ENCODE measurements at regions not wholly inside any gene's neighbourhood (a gene's known extent, or its start where the extent isn't known, plus 50 kb on each side); places are given as distances from the start of the nearest gene placed in this dataset.

- intact Hi-C loops (cut with micrococcal nuclease): no loop called here
- Mint-ChIP-seq H3K27me3 (no peaks in the 10 kb centered on the region), H3K4me1 (no peaks in the 10 kb centered on the region), H3K4me3 (no peak overlapping the region), H3K9me3 (no peaks in the 10 kb centered on the region), H3K27ac (no peak overlapping the region), H3K36me3 (ENCODE audit: low read depth) (no peaks in the 10 kb centered on the region)
- CTCF ChIA-PET: no interaction called here
- TF ChIP-seq, protein P1, sequence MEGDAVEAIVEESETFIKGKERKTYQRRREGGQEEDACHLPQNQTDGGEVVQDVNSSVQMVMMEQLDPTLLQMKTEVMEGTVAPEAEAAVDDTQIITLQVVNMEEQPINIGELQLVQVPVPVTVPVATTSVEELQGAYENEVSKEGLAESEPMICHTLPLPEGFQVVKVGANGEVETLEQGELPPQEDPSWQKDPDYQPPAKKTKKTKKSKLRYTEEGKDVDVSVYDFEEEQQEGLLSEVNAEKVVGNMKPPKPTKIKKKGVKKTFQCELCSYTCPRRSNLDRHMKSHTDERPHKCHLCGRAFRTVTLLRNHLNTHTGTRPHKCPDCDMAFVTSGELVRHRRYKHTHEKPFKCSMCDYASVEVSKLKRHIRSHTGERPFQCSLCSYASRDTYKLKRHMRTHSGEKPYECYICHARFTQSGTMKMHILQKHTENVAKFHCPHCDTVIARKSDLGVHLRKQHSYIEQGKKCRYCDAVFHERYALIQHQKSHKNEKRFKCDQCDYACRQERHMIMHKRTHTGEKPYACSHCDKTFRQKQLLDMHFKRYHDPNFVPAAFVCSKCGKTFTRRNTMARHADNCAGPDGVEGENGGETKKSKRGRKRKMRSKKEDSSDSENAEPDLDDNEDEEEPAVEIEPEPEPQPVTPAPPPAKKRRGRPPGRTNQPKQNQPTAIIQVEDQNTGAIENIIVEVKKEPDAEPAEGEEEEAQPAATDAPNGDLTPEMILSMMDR (IDR thresholded peaks at IDR 0.05): no peak
- DNase-seq (no peak), ATAC-seq (ENCODE audit: low read depth) (no peak)
- POLR2A ChIA-PET: no interaction called here
Observed at GRCh38 chr3:3503411-3503810, 295.8 kb upstream of the LRRN1 start.

GRCh38 chr3:3499987-3500386, 299.2 kb upstream of the LRRN1 start:
- TF ChIP-seq, protein P1 (IDR thresholded peaks at IDR 0.05): no peak
- intact Hi-C loops (cut with micrococcal nuclease): no loop called here
- Mint-ChIP-seq H3K4me3 (no peak overlapping the region), H3K27ac (no peak overlapping the region), H3K36me3 (ENCODE audit: low read depth) (no peaks in the 10 kb centered on the region), H3K4me1 (no peaks in the 10 kb centered on the region), H3K27me3 (no peaks in the 10 kb centered on the region), H3K9me3 (no peaks in the 10 kb centered on the region)
- CTCF ChIA-PET: no interaction called here
- ATAC-seq (ENCODE audit: low read depth): no peak
- POLR2A ChIA-PET: no interaction called here
- DNase-seq: no peak

DNA sequence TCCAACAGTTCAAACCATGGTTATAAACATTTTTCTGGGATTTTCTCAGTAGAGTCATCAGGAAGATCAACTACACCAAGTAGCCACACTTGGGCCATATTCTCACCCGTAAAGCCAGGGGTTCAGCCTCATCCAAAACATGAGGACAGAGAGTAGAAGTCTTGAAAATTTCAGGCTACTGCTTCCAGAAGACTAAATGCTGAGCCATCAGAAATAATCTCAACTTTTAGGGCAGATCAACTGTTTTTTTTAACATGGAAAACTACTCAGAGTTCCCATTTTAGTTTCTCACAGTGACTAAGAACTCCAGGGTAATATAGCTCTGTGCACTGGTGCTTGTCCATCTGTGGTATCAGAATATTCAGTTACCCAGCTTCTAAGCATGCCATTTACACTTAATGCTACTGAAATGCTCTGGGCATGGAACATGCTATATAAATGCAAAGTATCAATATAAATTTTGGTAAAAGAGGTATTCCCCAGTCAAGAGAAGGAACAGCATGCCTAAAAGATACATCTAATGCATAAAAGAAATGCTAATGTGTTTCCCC, 300.1 kb upstream of the LRRN1 start:
- no peaks in the 10 kb centered on the region for H3K4me1 Mint-ChIP-seq
- CTCF ChIA-PET: interaction anchor here (0.6 kb wide), 1 partner anchor 772 kb away, joined by 3 read pairs; no protein-coding TSS in a partner anchor
- POLR2A ChIA-PET: no interaction called here
- intact Hi-C loops (cut with micrococcal nuclease): no loop called here
- no peak overlapping the region for H3K4me3 Mint-ChIP-seq
- H3K27me3 Mint-ChIP-seq: no peaks in the 10 kb centered on the region
- ATAC-seq (ENCODE audit: low read depth) (no peak), DNase-seq (no peak)
- H3K36me3 Mint-ChIP-seq (ENCODE audit: low read depth): no peaks in the 10 kb centered on the region
- H3K9me3 Mint-ChIP-seq: no peaks in the 10 kb centered on the region
- no peak overlapping the region for H3K27ac Mint-ChIP-seq
- TF ChIP-seq, protein P1 (IDR thresholded peaks at IDR 0.05): no peak

GRCh38 chr3:3495611-3496010, 303.6 kb upstream of the LRRN1 start:
- Mint-ChIP-seq H3K9me3 (peaks cover 5% of the 10 kb centered on the region), H3K4me1 (no peaks in the 10 kb centered on the region), H3K27me3 (peaks cover 2% of the 10 kb centered on the region), H3K27ac (no peak overlapping the region), H3K36me3 (ENCODE audit: low read depth) (no peaks in the 10 kb centered on the region), H3K4me3 (no peak overlapping the region)
- ChIA-PET POLR2A (no interaction called here), CTCF (no interaction called here)
- DNase-seq: no peak
- no peak for ATAC-seq (ENCODE audit: low read depth)
- intact Hi-C loops (cut with micrococcal nuclease): no loop called here
- TF ChIP-seq, protein P1 (IDR thresholded peaks at IDR 0.05): no peak

DNA sequence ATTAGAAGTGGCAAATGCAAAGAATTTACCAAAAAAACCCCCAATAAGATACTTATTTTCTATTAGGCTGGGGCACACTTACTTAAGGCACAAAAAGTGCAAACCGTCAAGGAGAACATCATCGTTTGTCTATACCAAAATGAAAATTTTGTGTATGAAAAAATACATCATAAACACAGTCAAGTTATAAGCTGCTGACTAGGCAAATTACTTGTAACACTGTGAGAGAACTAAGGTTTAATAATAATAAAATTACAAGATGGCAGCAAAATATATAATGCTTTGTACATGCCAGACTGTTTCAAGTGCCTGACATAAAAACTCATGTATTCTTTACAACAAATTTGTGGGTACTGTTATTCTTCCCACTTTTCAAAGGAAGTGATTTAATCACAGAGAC, 297.2 kb upstream of the CRBN start:
- no peak overlapping the region for H3K4me3 Mint-ChIP-seq
- CTCF ChIA-PET: no interaction called here
- H3K27me3 Mint-ChIP-seq: no peaks in the 10 kb centered on the region
- POLR2A ChIA-PET: no interaction called here
- H3K27ac Mint-ChIP-seq: no peak overlapping the region
- no peaks in the 10 kb centered on the region for H3K36me3 Mint-ChIP-seq (ENCODE audit: low read depth)
- H3K9me3 Mint-ChIP-seq: peaks cover 3% of the 10 kb centered on the region
- ATAC-seq (ENCODE audit: low read depth) (no peak), DNase-seq (no peak)
- H3K4me1 Mint-ChIP-seq: no peaks in the 10 kb centered on the region
- intact Hi-C loops (cut with micrococcal nuclease): no loop called here
- TF ChIP-seq, protein P1 (IDR thresholded peaks at IDR 0.05): no peak
